ENCODE measurements at regions not wholly inside any gene's neighbourhood (a gene's known extent, or its start where the extent isn't known, plus 50 kb on each side); places are given as distances from the start of the nearest gene placed in this dataset.
"Not testable (repeated sequence)": the region's sequence is repeated elsewhere in the genome, so short reads cannot be mapped to it uniquely, and the experiment has no call there.

- Histone ChIP-seq H3K4me3 (ENCODE audit: low read length in 2 of 2) (no peak overlapping the region), H3K9me3 (ENCODE audit: control insufficient read depth, low read length) (peaks cover 1% of the 10 kb centered on the region), H3K27me3 (ENCODE audit: control insufficient read depth in 1 of 2, insufficient read depth in 2 of 2, low read length in 1 of 2) (no peaks in the 10 kb centered on the region), H3K27ac (ENCODE audit: low read depth in 1 of 2, low read length in 2 of 2) (no peak overlapping the region), H3K36me3 (ENCODE audit: control insufficient read depth in 1 of 2, insufficient read depth in 2 of 2, low read length in 1 of 2) (no peaks in the 10 kb centered on the region), H3K4me1 (ENCODE audit: control insufficient read depth in 1 of 2, insufficient read depth in 2 of 2, low read length in 2 of 2) (no peaks in the 10 kb centered on the region)
- DNase-seq (no peak), ATAC-seq (ENCODE audit: low FRiP score) (no peak)
- intact Hi-C loops (cut with DNase I), result no loop called here
- 45 to 61% methylated on average over 2 of the region's 2 CpGs for WGBS, 2 donors
These were observed 82.9 kb downstream of the ZNF737 start for GRCh38 chr19:20482721-20483120.

GRCh38 chr19:20481736-20482135, 83.8 kb downstream of the ZNF737 start:
- intact Hi-C loops (cut with DNase I), result no loop called here
- Histone ChIP-seq H3K9me3 (ENCODE audit: control insufficient read depth, low read length) (peaks cover 4% of the 10 kb centered on the region), H3K27me3 (ENCODE audit: control insufficient read depth in 1 of 2, insufficient read depth in 2 of 2, low read length in 1 of 2) (no peaks in the 10 kb centered on the region), H3K27ac (ENCODE audit: low read depth in 1 of 2, low read length in 2 of 2) (no peak overlapping the region), H3K4me1 (ENCODE audit: control insufficient read depth in 1 of 2, insufficient read depth in 2 of 2, low read length in 2 of 2) (no peaks in the 10 kb centered on the region), H3K36me3 (ENCODE audit: control insufficient read depth in 1 of 2, insufficient read depth in 2 of 2, low read length in 1 of 2) (no peaks in the 10 kb centered on the region), H3K4me3 (ENCODE audit: low read length in 2 of 2) (no peak overlapping the region)
- DNase-seq (no peak), ATAC-seq (ENCODE audit: low FRiP score) (no peak)
- 80 to 87% methylated on average over 1 of the region's 1 CpG for WGBS, 2 donors

GRCh38 chr19:20479483-20479882, 86.1 kb downstream of the ZNF737 start:
- no peaks in the 10 kb centered on the region for H3K36me3 ChIP-seq (ENCODE audit: control insufficient read depth in 1 of 2, insufficient read depth in 2 of 2, low read length in 1 of 2)
- no peak overlapping the region for H3K27ac ChIP-seq (ENCODE audit: low read depth in 1 of 2, low read length in 2 of 2)
- no peaks in the 10 kb centered on the region for H3K27me3 ChIP-seq (ENCODE audit: control insufficient read depth in 1 of 2, insufficient read depth in 2 of 2, low read length in 1 of 2)
- peaks cover 5% of the 10 kb centered on the region for H3K9me3 ChIP-seq (ENCODE audit: control insufficient read depth, low read length)
- no peak overlapping the region for H3K4me3 ChIP-seq (ENCODE audit: low read length in 2 of 2)
- H3K4me1 ChIP-seq (ENCODE audit: control insufficient read depth in 1 of 2, insufficient read depth in 2 of 2, low read length in 2 of 2), result no peaks in the 10 kb centered on the region
- DNase-seq, result no peak
- ATAC-seq (ENCODE audit: low FRiP score), result no peak
- intact Hi-C loops (cut with DNase I), result no loop called here
- 77 to 80% methylated on average over 3 of the region's 3 CpGs for WGBS, 2 donors

GRCh38 chr19:20478936-20479335, 86.6 kb downstream of the ZNF737 start:
- no peaks in the 10 kb centered on the region for H3K4me1 ChIP-seq (ENCODE audit: control insufficient read depth in 1 of 2, insufficient read depth in 2 of 2, low read length in 2 of 2)
- H3K9me3 ChIP-seq (ENCODE audit: control insufficient read depth, low read length), result peaks cover 5% of the 10 kb centered on the region
- DNase-seq, result no peak
- intact Hi-C loops (cut with DNase I), result no loop called here
- ATAC-seq (ENCODE audit: low FRiP score), result no peak
- H3K4me3 ChIP-seq (ENCODE audit: low read length in 2 of 2), result no peak overlapping the region
- no peak overlapping the region for H3K27ac ChIP-seq (ENCODE audit: low read depth in 1 of 2, low read length in 2 of 2)
- 76 to 82% methylated on average over 3 of the region's 3 CpGs for WGBS, 2 donors
- no peaks in the 10 kb centered on the region for H3K36me3 ChIP-seq (ENCODE audit: control insufficient read depth in 1 of 2, insufficient read depth in 2 of 2, low read length in 1 of 2)
- no peaks in the 10 kb centered on the region for H3K27me3 ChIP-seq (ENCODE audit: control insufficient read depth in 1 of 2, insufficient read depth in 2 of 2, low read length in 1 of 2)

GRCh38 chr19:20472854-20473253, 92.7 kb downstream of the ZNF737 start:
- peaks cover 4% of the 10 kb centered on the region for H3K9me3 ChIP-seq (ENCODE audit: control insufficient read depth, low read length)
- no peak overlapping the region for H3K27ac ChIP-seq (ENCODE audit: low read depth in 1 of 2, low read length in 2 of 2)
- H3K4me3 ChIP-seq (ENCODE audit: low read length in 2 of 2), result no peak overlapping the region
- H3K4me1 ChIP-seq (ENCODE audit: control insufficient read depth in 1 of 2, insufficient read depth in 2 of 2, low read length in 2 of 2), result no peaks in the 10 kb centered on the region
- H3K36me3 ChIP-seq (ENCODE audit: control insufficient read depth in 1 of 2, insufficient read depth in 2 of 2, low read length in 1 of 2), result no peaks in the 10 kb centered on the region
- WGBS, 2 donors, result 92 to 93% methylated on average over 13 of the region's 13 CpGs
- no peaks in the 10 kb centered on the region for H3K27me3 ChIP-seq (ENCODE audit: control insufficient read depth in 1 of 2, insufficient read depth in 2 of 2, low read length in 1 of 2)
- intact Hi-C loops (cut with DNase I), result no loop called here
- DNase-seq (no peak), ATAC-seq (ENCODE audit: low FRiP score) (no peak)

- no peaks in the 10 kb centered on the region for H3K36me3 ChIP-seq (ENCODE audit: control insufficient read depth in 1 of 2, insufficient read depth in 2 of 2, low read length in 1 of 2)
- 53 to 63% methylated on average over 4 of the region's 4 CpGs for WGBS, 2 donors
- H3K9me3 ChIP-seq (ENCODE audit: control insufficient read depth, low read length), result peaks cover 1% of the 10 kb centered on the region
- H3K4me3 ChIP-seq (ENCODE audit: low read length in 2 of 2), result no peak overlapping the region
- H3K4me1 ChIP-seq (ENCODE audit: control insufficient read depth in 1 of 2, insufficient read depth in 2 of 2, low read length in 2 of 2), result no peaks in the 10 kb centered on the region
- intact Hi-C loops (cut with DNase I), result no loop called here
- H3K27ac ChIP-seq (ENCODE audit: low read depth in 1 of 2, low read length in 2 of 2), result no peak overlapping the region
- no peak for ATAC-seq (ENCODE audit: low FRiP score)
- H3K27me3 ChIP-seq (ENCODE audit: control insufficient read depth in 1 of 2, insufficient read depth in 2 of 2, low read length in 1 of 2), result no peaks in the 10 kb centered on the region
- no peak for DNase-seq
These were observed 94.2 kb downstream of the ZNF737 start for GRCh38 chr19:20471431-20471830.

- Histone ChIP-seq H3K36me3 (ENCODE audit: control insufficient read depth in 1 of 2, insufficient read depth in 2 of 2, low read length in 1 of 2) (no peaks in the 10 kb centered on the region), H3K27ac (ENCODE audit: low read depth in 1 of 2, low read length in 2 of 2) (no peak overlapping the region), H3K4me3 (ENCODE audit: low read length in 2 of 2) (no peak overlapping the region), H3K27me3 (ENCODE audit: control insufficient read depth in 1 of 2, insufficient read depth in 2 of 2, low read length in 1 of 2) (no peaks in the 10 kb centered on the region), H3K4me1 (ENCODE audit: control insufficient read depth in 1 of 2, insufficient read depth in 2 of 2, low read length in 2 of 2) (no peaks in the 10 kb centered on the region), H3K9me3 (ENCODE audit: control insufficient read depth, low read length) (no peaks in the 10 kb centered on the region)
- intact Hi-C loops (cut with DNase I), result no loop called here
- WGBS, 2 donors, result 38 to 46% methylated on average over 4 of the region's 4 CpGs
- ATAC-seq (ENCODE audit: low FRiP score) (no peak), DNase-seq (no peak)
These were observed 95.0 kb downstream of the ZNF737 start for GRCh38 chr19:20470345-20471135.

GRCh38 chr19:20466638-20466990, 99.0 kb downstream of the ZNF737 start:
- H3K4me1 ChIP-seq (ENCODE audit: control insufficient read depth in 1 of 2, insufficient read depth in 2 of 2, low read length in 2 of 2); H3K4me3 ChIP-seq (ENCODE audit: low read length in 2 of 2); H3K27ac ChIP-seq (ENCODE audit: low read depth in 1 of 2, low read length in 2 of 2); H3K9me3 ChIP-seq (ENCODE audit: control insufficient read depth, low read length); DNase-seq; ATAC-seq (ENCODE audit: low FRiP score); H3K27me3 ChIP-seq (ENCODE audit: control insufficient read depth in 1 of 2, insufficient read depth in 2 of 2, low read length in 1 of 2); intact Hi-C loops (cut with DNase I); H3K36me3 ChIP-seq (ENCODE audit: control insufficient read depth in 1 of 2, insufficient read depth in 2 of 2, low read length in 1 of 2): not testable (repeated sequence)

- intact Hi-C loops (cut with DNase I); H3K27ac ChIP-seq (ENCODE audit: low read depth in 1 of 2, low read length in 2 of 2); H3K36me3 ChIP-seq (ENCODE audit: control insufficient read depth in 1 of 2, insufficient read depth in 2 of 2, low read length in 1 of 2); DNase-seq; H3K9me3 ChIP-seq (ENCODE audit: control insufficient read depth, low read length); ATAC-seq (ENCODE audit: low FRiP score); H3K27me3 ChIP-seq (ENCODE audit: control insufficient read depth in 1 of 2, insufficient read depth in 2 of 2, low read length in 1 of 2); H3K4me1 ChIP-seq (ENCODE audit: control insufficient read depth in 1 of 2, insufficient read depth in 2 of 2, low read length in 2 of 2); H3K4me3 ChIP-seq (ENCODE audit: low read length in 2 of 2): not testable (repeated sequence)
- whole genome bisulfite sequencing, 2 donors, result 51 to 58% methylated on average over 5 of the region's 5 CpGs
These were observed 99.5 kb downstream of the ZNF737 start for GRCh38 chr19:20465922-20466637.
